C1 segment of cervical spinal cord (tissue), 14 donors: ENCODE measurements at regions not wholly inside any gene's neighbourhood (a gene's known extent, or its start where the extent isn't known, plus 50 kb on each side); places are given as distances from the start of the nearest gene placed in this dataset.

Experiments used
- DNase-seq, 14 donors: peaks; one replicate each; lab custom pipeline; 2025; lab: John Stamatoyannopoulos, UW

- DNase-seq = no peak
Measured at GRCh38 chrY:15648198-15648597, 1123.9 kb downstream of the NLGN4Y start.

- no peak for DNase-seq
Measured at GRCh38 chrY:15650056-15650455, 1125.7 kb downstream of the NLGN4Y start.

DNA sequence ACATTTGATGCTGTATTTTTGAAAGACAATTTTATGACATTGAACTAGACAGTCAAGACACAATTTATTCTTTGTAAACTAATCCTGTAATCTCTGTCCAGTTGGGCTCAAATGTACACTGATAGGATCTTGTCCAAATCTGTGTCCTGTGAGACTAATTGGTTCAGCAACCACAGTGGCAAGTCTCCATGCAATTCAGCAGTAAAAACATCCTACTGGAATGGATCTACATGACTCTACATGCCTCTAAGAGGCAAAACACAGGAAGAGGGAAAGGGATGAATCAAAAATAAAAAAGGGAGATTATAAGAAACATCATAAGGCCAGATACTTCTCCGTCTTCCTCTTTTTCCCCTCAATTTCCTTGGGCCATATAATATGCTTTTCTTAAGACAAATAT lies 1164.2 kb downstream of the NLGN4Y start:
- DNase-seq = no peak

DNA sequence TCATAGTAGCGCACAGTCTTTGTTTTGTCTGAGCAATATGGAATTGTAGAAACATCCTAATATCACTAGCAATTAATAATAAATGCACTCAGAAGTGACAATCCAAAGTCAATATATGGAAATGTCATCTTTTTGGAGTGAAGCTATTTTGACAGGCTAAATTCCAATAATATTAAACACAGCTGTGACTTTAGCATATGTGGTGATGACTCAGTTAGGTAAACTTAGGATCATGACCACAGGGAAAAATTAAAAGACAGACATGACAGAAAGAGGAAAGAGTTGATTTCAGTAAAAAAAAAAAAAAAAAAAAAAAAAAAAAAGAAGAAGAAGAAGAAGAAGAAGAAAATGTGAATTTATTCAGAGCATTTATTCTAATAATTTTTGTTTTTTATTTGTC lies 1165.7 kb downstream of the NLGN4Y start:
- DNase-seq = no peak

DNA sequence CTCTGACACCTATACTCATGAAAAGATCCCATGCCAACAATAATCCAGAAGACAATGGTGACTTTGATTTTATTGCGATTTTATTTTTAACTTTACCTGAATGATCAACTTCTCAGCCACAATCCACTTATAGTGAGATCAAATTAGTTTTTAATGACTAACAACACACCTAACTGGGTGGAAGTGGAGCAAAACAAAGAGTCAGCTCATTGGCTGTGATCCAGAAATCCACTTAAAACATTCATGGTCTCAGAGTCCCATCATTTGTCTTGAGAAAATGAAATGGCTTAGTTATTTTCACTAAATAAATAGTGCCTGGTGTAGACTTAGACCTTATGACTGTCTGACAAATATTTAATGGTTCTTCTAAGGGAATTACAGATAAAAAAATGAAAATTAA lies 1177.8 kb downstream of the NLGN4Y start:
- DNase-seq = no peak

DNA sequence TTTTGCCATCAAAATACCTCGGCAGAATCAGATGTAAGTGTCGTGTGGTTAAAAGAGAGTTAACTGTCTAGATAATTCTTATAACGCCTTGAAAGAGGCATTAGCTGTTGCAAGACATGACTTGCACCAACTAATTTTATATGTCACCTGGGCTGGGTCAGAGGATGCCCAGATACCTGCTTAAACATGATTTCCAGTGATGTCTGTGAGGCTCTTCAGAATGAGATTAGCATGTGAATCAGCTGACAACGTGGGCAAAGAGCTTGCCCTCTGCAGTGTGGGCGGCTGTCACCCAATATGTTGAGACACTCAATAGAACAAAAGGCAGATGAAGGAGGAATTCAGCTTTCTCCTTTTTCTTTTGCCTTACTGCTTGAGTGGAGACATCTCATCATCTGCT lies 1180.6 kb downstream of the NLGN4Y start:
- DNase-seq = no peak

DNA sequence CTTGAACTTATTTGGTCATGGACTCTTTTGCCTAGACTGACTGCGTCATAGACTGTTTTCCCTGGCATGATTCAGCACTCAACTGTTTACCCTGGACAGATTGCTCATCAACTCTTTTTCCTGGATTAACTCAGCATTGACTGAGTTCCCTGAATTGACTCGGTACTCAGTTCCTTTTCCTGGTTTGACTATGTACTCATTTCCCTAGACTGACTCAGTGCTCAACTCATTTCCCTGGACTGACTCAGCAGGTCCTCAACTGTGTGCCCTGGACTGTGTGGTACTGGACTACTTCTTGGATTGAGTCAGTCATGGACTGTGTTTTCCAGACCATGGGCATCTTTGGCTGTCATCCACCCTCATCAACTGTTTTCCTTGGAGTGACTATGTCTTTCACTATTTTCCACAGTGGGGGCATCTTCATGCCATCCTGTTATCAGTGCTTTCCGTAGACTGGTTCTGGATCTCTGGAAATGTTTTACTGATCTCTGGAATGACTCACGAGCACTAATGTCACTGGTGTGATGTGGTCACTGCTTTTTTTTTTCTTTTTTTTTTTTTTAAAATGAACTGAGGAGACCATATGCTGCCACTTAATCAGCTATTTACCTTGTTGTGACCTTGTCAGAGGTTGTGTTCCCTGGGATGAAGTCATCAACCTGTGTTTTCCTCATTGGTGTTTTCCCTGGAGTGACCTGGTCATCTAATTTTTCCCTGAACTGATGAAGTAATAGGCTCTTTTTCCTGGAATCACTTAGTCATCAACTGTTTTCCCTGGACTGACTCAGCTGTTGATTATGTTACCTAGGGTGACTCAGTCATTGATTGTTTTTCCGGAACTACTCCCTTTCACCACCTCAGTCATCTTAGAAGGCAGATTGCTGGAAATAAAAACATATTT lies 1225.5 kb downstream of the NLGN4Y start:
- no peak for DNase-seq

GRCh38 chrY:15751001-15751400 lies 1226.7 kb downstream of the NLGN4Y start:
- DNase-seq = no peak

GRCh38 chrY:15756266-15756665 lies 1231.9 kb downstream of the NLGN4Y start:
- DNase-seq = no peak

GRCh38 chrY:15773579-15773978 lies 1249.2 kb downstream of the NLGN4Y start:
- no peak for DNase-seq

DNA sequence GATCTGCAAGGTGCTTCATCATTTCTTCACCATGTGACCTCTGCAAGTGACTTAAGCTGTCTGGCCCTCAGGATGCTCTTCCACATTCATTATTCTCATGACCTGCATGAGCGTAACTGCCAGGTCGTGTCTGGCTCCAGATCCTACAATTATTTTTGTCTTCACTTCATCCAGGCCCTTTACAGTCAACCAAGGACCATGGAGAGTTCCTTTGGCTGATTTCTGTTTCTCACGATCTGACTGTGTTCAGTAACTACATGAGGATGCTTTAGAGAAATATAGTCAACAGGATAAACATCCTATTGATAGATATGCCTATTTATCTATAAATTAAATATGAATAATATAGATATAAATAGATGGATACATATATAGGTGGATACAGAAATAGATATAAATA lies 1251.6 kb downstream of the NLGN4Y start:
- DNase-seq = no peak

DNA sequence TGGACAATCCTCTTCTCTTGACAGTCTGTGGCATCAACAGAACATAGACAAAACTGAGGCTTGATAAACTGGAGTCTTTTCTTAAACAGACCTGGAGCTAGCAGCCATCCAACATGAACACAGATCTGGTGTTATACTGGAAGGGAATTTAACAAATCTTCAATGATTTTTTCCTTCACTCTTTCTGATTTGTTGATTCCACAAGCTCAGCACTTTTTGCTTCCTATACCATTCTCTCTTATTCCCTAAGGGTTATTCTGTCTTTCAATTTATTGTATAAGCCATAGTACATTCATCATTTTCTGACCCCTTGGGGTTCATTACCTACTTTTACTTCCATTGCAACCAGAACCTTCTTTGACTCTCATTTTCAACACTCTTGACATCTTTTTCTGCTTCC lies 1255.6 kb downstream of the NLGN4Y start:
- no peak for DNase-seq

GRCh38 chrY:15800021-15800420 lies 1275.7 kb downstream of the NLGN4Y start:
- DNase-seq = no peak

DNA sequence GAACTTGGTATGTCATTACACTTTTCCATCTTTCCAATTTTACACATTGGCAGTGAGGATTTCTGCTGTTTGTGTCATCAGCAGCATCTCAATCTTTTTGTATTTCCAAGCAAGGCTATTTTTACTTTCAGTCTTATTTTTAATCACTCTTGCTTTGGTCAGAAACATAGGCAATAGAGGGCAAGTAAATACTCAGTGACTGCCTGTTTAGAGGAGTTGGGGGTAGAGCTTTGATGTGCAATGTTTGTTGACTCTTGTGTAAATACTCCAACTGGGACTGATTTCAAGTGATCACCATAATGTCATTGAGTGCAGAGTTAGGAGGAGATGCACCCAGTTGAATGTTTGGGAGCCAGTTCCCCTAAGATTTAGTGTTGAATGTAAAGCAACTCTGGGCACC lies 1281.7 kb downstream of the NLGN4Y start:
- no peak for DNase-seq

GRCh38 chrY:15814241-15814640 lies 1289.9 kb downstream of the NLGN4Y start:
- no peak for DNase-seq
